ENCODE measurements at regions not wholly inside any gene's neighbourhood (a gene's known extent, or its start where the extent isn't known, plus 50 kb on each side); places are given as distances from the start of the nearest gene placed in this dataset.

- TF ChIP-seq CTCF (IDR thresholded peaks at IDR 0.05) (no peak), POLR2A (IDR thresholded peaks at IDR 0.05) (no peak)
Measured at GRCh38 chr6:4464638-4465037, 311.6 kb upstream of the CDYL start.

Data from lower leg skin (tissue), 3 donors.